ENCODE measurements at regions not wholly inside any gene's neighbourhood (a gene's known extent, or its start where the extent isn't known, plus 50 kb on each side); places are given as distances from the start of the nearest gene placed in this dataset.

GRCh38 chr9:83154821-83155220 is 91.9 kb upstream of the RASEF start:
- H3K27ac ChIP-seq (ENCODE audit: low read length): no peak overlapping the region
- no peak overlapping the region for H3K4me3 ChIP-seq (ENCODE audit: low read length)

GRCh38 chr9:83154087-83154736 is 91.3 kb upstream of the RASEF start:
- Histone ChIP-seq H3K27me3 (ENCODE audit: insufficient read depth, low read length) (no peaks in the 10 kb centered on the region), H3K4me3 (ENCODE audit: low read length) (no peak overlapping the region), H3K36me3 (ENCODE audit: insufficient read depth, low read depth, low read length) (no peaks in the 10 kb centered on the region), H3K4me1 (ENCODE audit: insufficient read depth, low read length) (no peaks in the 10 kb centered on the region), H3K9me3 (ENCODE audit: insufficient read depth, low read depth, low read length) (0 out of 2 replicates have a peak, but pooled peaks cover under 1% of the 10 kb centered on the region), H3K9ac (ENCODE audit: low read depth, low read length) (no peak overlapping the region), H3K27ac (ENCODE audit: low read length) (no peak overlapping the region)

More at GRCh38 chr9:83154821-83155220, 91.9 kb upstream of the RASEF start:
- Histone ChIP-seq H3K36me3 (ENCODE audit: insufficient read depth, low read depth, low read length) (no peaks in the 10 kb centered on the region), H3K27me3 (ENCODE audit: insufficient read depth, low read length) (no peaks in the 10 kb centered on the region), H3K9ac (ENCODE audit: low read depth, low read length) (no peak overlapping the region), H3K9me3 (ENCODE audit: insufficient read depth, low read depth, low read length) (peaks cover 5% of the 10 kb centered on the region; the same call in 1 of the 2 replicates), H3K4me1 (ENCODE audit: insufficient read depth, low read length) (no peaks in the 10 kb centered on the region)

GRCh38 chr9:83153030-83153429 is 90.1 kb upstream of the RASEF start:
- no peaks in the 10 kb centered on the region for H3K27me3 ChIP-seq (ENCODE audit: insufficient read depth, low read length)

DNA sequence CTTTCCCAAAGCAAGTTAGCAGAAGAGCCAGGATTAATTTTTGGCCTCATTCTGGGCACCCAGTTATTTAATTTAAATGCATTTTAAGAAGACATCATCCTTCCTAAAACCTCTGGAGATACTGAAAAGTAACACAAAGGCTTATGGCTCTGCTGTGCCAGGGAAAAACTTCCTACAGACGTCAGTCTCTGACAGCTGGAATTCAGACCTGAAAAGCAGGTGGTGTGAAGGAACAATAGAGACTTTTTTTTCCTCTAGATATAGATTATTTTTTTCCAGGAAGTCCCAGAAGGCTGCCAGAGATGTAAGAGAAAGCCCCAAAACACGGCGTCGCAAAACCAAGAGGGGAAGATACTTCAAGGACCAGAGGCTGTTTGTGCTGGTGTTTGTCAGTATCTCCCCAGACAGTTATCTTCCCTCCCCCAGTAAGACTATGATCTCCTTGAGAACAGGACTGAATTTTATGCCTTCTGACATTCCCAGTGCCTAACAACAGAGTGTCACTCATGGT is 88.7 kb upstream of the RASEF start:
- Histone ChIP-seq H3K4me1 (ENCODE audit: insufficient read depth, low read length) (no peaks in the 10 kb centered on the region), H3K27ac (ENCODE audit: low read length) (no peak overlapping the region), H3K9ac (ENCODE audit: low read depth, low read length) (no peak overlapping the region), H3K9me3 (ENCODE audit: insufficient read depth, low read depth, low read length) (no peaks in the 10 kb centered on the region), H3K27me3 (ENCODE audit: insufficient read depth, low read length) (no peaks in the 10 kb centered on the region), H3K36me3 (ENCODE audit: insufficient read depth, low read depth, low read length) (no peaks in the 10 kb centered on the region), H3K4me3 (ENCODE audit: low read length) (no peak overlapping the region)

More at GRCh38 chr9:83153030-83153429, 90.1 kb upstream of the RASEF start:
- H3K9ac ChIP-seq (ENCODE audit: low read depth, low read length): no peak overlapping the region
- H3K4me3 ChIP-seq (ENCODE audit: low read length): no peak overlapping the region
- no peaks in the 10 kb centered on the region for H3K36me3 ChIP-seq (ENCODE audit: insufficient read depth, low read depth, low read length)
- H3K4me1 ChIP-seq (ENCODE audit: insufficient read depth, low read length): no peaks in the 10 kb centered on the region
- no peak overlapping the region for H3K27ac ChIP-seq (ENCODE audit: low read length)
- no peaks in the 10 kb centered on the region for H3K9me3 ChIP-seq (ENCODE audit: insufficient read depth, low read depth, low read length)

DNA sequence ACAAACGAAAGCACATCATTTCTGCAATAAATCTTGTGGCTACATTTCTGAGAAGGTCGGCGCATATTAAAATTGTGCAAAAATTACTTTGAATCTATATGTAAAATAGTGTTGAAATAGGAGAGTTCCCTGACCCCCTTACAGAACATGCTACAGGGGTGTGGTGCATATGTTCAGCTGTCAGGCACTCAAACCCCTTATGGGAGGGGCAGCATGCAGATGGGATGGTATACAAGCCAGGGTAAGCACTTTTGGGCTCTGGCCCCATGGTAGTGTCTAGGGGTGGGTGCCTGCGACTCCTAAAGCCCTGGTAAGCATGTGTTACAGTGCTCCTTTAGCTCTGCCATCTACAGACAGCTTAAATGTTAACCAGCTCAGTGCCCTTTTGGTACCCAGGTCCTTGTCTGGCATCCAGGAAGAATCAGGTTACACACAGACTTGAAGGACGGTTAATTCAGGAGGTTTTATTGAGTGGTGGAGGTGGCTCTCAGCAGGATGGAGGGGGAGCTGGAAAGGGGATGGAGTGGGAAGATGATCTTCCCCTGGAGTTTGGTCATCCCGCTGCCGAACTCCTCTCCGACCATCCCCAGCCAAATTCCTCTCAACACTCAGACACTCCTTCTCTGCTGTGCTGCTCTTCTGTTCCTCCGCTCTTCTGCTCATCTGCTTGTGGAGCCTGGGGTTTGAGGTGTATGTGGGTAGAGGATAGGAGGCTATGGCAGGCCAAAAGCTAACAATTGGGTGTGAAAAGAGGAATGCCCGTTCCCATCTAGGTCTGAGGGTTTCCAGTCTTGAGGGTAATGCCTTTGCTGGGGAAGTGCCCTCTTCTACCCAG is 84.6 kb upstream of the RASEF start:
- Histone ChIP-seq H3K4me1 (ENCODE audit: insufficient read depth, low read length) (no peaks in the 10 kb centered on the region), H3K4me3 (ENCODE audit: low read length) (no peak overlapping the region), H3K27me3 (ENCODE audit: insufficient read depth, low read length) (no peaks in the 10 kb centered on the region), H3K27ac (ENCODE audit: low read length) (no peak overlapping the region), H3K9ac (ENCODE audit: low read depth, low read length) (no peak overlapping the region), H3K36me3 (ENCODE audit: insufficient read depth, low read depth, low read length) (no peaks in the 10 kb centered on the region), H3K9me3 (ENCODE audit: insufficient read depth, low read depth, low read length) (no peaks in the 10 kb centered on the region)

DNA sequence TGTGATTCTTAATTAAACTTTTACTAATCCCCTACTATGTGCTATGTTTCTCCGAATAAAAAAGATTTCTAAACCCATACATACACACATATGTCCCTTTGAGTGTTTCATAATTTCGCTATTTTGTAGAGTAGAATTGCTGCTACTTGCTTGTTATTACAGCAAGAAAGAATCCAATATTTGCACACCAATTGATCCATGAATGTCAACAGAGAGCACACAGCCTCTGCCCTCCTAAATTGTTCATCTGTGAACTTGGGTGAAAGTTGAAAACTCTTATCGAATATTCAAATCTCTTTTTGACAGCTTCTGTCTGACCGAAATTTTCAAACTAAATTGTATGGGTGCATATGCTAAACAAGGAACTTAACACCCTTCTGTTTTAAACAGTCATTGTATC is 83.4 kb upstream of the RASEF start:
- H3K4me3 ChIP-seq (ENCODE audit: low read length): no peak overlapping the region
- H3K4me1 ChIP-seq (ENCODE audit: insufficient read depth, low read length): no peaks in the 10 kb centered on the region
- H3K36me3 ChIP-seq (ENCODE audit: insufficient read depth, low read depth, low read length): no peaks in the 10 kb centered on the region
- no peak overlapping the region for H3K27ac ChIP-seq (ENCODE audit: low read length)
- no peak overlapping the region for H3K9ac ChIP-seq (ENCODE audit: low read depth, low read length)
- H3K27me3 ChIP-seq (ENCODE audit: insufficient read depth, low read length): no peaks in the 10 kb centered on the region
- H3K9me3 ChIP-seq (ENCODE audit: insufficient read depth, low read depth, low read length): no peaks in the 10 kb centered on the region

GRCh38 chr9:83144492-83144891 is 81.5 kb upstream of the RASEF start:
- Histone ChIP-seq H3K9ac (ENCODE audit: low read depth, low read length) (no peak overlapping the region), H3K4me1 (ENCODE audit: insufficient read depth, low read length) (no peaks in the 10 kb centered on the region), H3K27me3 (ENCODE audit: insufficient read depth, low read length) (no peaks in the 10 kb centered on the region), H3K4me3 (ENCODE audit: low read length) (no peak overlapping the region), H3K36me3 (ENCODE audit: insufficient read depth, low read depth, low read length) (no peaks in the 10 kb centered on the region), H3K9me3 (ENCODE audit: insufficient read depth, low read depth, low read length) (no peaks in the 10 kb centered on the region), H3K27ac (ENCODE audit: low read length) (no peak overlapping the region)

GRCh38 chr9:83142389-83142788 is 79.4 kb upstream of the RASEF start:
- H3K4me3 ChIP-seq (ENCODE audit: low read length): no peak overlapping the region
- H3K27ac ChIP-seq (ENCODE audit: low read length): no peak overlapping the region
- no peaks in the 10 kb centered on the region for H3K4me1 ChIP-seq (ENCODE audit: insufficient read depth, low read length)
- H3K9me3 ChIP-seq (ENCODE audit: insufficient read depth, low read depth, low read length): no peaks in the 10 kb centered on the region
- H3K9ac ChIP-seq (ENCODE audit: low read depth, low read length): no peak overlapping the region
- no peaks in the 10 kb centered on the region for H3K27me3 ChIP-seq (ENCODE audit: insufficient read depth, low read length)
- no peaks in the 10 kb centered on the region for H3K36me3 ChIP-seq (ENCODE audit: insufficient read depth, low read depth, low read length)

GRCh38 chr9:83141887-83142286 is 78.9 kb upstream of the RASEF start:
- Histone ChIP-seq H3K4me1 (ENCODE audit: insufficient read depth, low read length) (no peaks in the 10 kb centered on the region), H3K9ac (ENCODE audit: low read depth, low read length) (no peak overlapping the region), H3K36me3 (ENCODE audit: insufficient read depth, low read depth, low read length) (no peaks in the 10 kb centered on the region), H3K27me3 (ENCODE audit: insufficient read depth, low read length) (no peaks in the 10 kb centered on the region), H3K9me3 (ENCODE audit: insufficient read depth, low read depth, low read length) (no peaks in the 10 kb centered on the region), H3K27ac (ENCODE audit: low read length) (no peak overlapping the region), H3K4me3 (ENCODE audit: low read length) (no peak overlapping the region)

- no peaks in the 10 kb centered on the region for H3K9me3 ChIP-seq (ENCODE audit: insufficient read depth, low read depth, low read length)
- no peak overlapping the region for H3K27ac ChIP-seq (ENCODE audit: low read length)
- H3K9ac ChIP-seq (ENCODE audit: low read depth, low read length): no peak overlapping the region
These were observed 77.1 kb upstream of the RASEF start for GRCh38 chr9:83140061-83140460.

GRCh38 chr9:83138422-83139135 is 75.6 kb upstream of the RASEF start:
- H3K27ac ChIP-seq (ENCODE audit: low read length): no peak overlapping the region
- no peaks in the 10 kb centered on the region for H3K4me1 ChIP-seq (ENCODE audit: insufficient read depth, low read length)
- no peak overlapping the region for H3K4me3 ChIP-seq (ENCODE audit: low read length)
- no peaks in the 10 kb centered on the region for H3K36me3 ChIP-seq (ENCODE audit: insufficient read depth, low read depth, low read length)
- no peak overlapping the region for H3K9ac ChIP-seq (ENCODE audit: low read depth, low read length)
- H3K27me3 ChIP-seq (ENCODE audit: insufficient read depth, low read length): no peaks in the 10 kb centered on the region
- no peaks in the 10 kb centered on the region for H3K9me3 ChIP-seq (ENCODE audit: insufficient read depth, low read depth, low read length)

More at GRCh38 chr9:83140061-83140460, 77.1 kb upstream of the RASEF start:
- Histone ChIP-seq H3K27me3 (ENCODE audit: insufficient read depth, low read length) (no peaks in the 10 kb centered on the region), H3K36me3 (ENCODE audit: insufficient read depth, low read depth, low read length) (no peaks in the 10 kb centered on the region), H3K4me1 (ENCODE audit: insufficient read depth, low read length) (no peaks in the 10 kb centered on the region), H3K4me3 (ENCODE audit: low read length) (no peak overlapping the region)

Data from iPS-20b (cell line).